ENCODE measurements at regions not wholly inside any gene's neighbourhood (a gene's known extent, or its start where the extent isn't known, plus 50 kb on each side); places are given as distances from the start of the nearest gene placed in this dataset.

DNA sequence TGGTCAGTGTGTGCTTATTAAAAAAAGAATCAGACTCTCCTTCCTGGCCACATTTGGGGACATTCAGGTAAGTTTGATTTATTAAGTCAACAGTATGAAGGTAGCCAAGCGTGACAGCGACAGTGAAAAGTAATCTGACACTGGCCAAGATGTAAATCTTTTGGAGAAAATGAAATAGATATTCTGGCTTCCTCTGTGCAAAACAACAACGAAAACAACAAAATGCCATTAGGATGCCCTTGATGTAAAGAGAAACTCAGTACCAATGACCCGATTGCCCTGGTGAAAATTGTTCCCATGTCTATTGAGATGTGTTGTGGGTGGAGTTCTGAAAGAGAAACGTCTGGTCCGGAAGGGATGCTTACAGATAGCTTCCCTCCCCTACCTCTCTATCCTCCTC lies 267.8 kb downstream of the MAT2B start:
- no peak for TF ChIP-seq POLR2A (IDR thresholded peaks at IDR 0.05)
- TF ChIP-seq, protein P1, sequence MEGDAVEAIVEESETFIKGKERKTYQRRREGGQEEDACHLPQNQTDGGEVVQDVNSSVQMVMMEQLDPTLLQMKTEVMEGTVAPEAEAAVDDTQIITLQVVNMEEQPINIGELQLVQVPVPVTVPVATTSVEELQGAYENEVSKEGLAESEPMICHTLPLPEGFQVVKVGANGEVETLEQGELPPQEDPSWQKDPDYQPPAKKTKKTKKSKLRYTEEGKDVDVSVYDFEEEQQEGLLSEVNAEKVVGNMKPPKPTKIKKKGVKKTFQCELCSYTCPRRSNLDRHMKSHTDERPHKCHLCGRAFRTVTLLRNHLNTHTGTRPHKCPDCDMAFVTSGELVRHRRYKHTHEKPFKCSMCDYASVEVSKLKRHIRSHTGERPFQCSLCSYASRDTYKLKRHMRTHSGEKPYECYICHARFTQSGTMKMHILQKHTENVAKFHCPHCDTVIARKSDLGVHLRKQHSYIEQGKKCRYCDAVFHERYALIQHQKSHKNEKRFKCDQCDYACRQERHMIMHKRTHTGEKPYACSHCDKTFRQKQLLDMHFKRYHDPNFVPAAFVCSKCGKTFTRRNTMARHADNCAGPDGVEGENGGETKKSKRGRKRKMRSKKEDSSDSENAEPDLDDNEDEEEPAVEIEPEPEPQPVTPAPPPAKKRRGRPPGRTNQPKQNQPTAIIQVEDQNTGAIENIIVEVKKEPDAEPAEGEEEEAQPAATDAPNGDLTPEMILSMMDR (IDR thresholded peaks at IDR 0.05): no peak

Measured in thyroid gland (tissue), 4 donors.